PC-3 (cell line): ENCODE measurements at regions not wholly inside any gene's neighbourhood (a gene's known extent, or its start where the extent isn't known, plus 50 kb on each side); places are given as distances from the start of the nearest gene placed in this dataset.
A peak's percentile ranks its signal among the peaks of the same experiment; 100 is the strongest.

Source experiments
- ATAC-seq: fragments of 200-7000 bp; cut with Tn5 transposase; 2 replicates; pipeline ENCODE4 v1.9.1; 2020; ENCODE audit warnings: mild to moderate bottlenecking, moderate library complexity
- BruUV-seq: library from RNA; stranded (reverse); fragments of 400-500 nt; replicated peaks from 2 replicates; lab custom pipeline; 2021; lab: Mats Ljungman, UMichigan
- CTCF ChIA-PET: fragments of 300-600 bp; sonication (Branson Sonifier 250); formaldehyde crosslinking; loops from one replicate; lab custom pipeline; 2022; ENCODE audit warnings: antibody characterized with exemption; lab: Charles Lee
- POLR2A ChIA-PET: fragments of 300-600 bp; sonication (Branson Sonifier 250); formaldehyde crosslinking; loops from one replicate; lab custom pipeline; 2022; ENCODE audit warnings: antibody characterized with exemption; ENCODE audit not compliant: unreplicated experiment; lab: Charles Lee
- DNase-seq: peaks from one replicate; pipeline ENCODE4 v3.0.0-alpha.2; 2015
- H2AFZ ChIP-seq: fragments of 300-600 bp; sonication (generic); 2 replicates; pipeline ENCODE4 v1.6.0; 2016; ENCODE audit warnings: antibody characterized with exemption, low read length
- H3F3A ChIP-seq: fragments of 300-600 bp; sonication (generic); one replicate; pipeline ENCODE4 v1.6.0; 2017; ENCODE audit warnings: antibody characterized with exemption, low read length, control low read depth, mild to moderate bottlenecking; ENCODE audit not compliant: unreplicated experiment
- H3K27ac ChIP-seq: fragments of 300-600 bp; sonication (generic); 2 replicates; pipeline ENCODE4 v1.5.1; 2016; ENCODE audit warnings: mild to moderate bottlenecking, low read length
- H3K27me3 ChIP-seq: fragments of 300-600 bp; sonication (generic); 2 replicates; pipeline ENCODE4 v1.6.1; 2016; ENCODE audit warnings: low read length, mixed read lengths
- H3K36me3 ChIP-seq: fragments of 300-600 bp; sonication (generic); 2 replicates; pipeline ENCODE4 v1.6.1; 2016; ENCODE audit warnings: low read depth, mixed run types, low read length, mixed read lengths
- H3K4me1 ChIP-seq: fragments of 300-600 bp; sonication (generic); 2 replicates; pipeline ENCODE4 v1.5.1; 2016; ENCODE audit warnings: low read length; ENCODE audit not compliant: insufficient read depth
- H3K4me2 ChIP-seq: fragments of 300-600 bp; sonication (generic); 2 replicates; pipeline ENCODE4 v1.6.0; 2016; ENCODE audit warnings: low read length
- H3K4me3 ChIP-seq: fragments of 300-600 bp; sonication (generic); 2 replicates; pipeline ENCODE4 v1.5.1; 2016; ENCODE audit warnings: mild to moderate bottlenecking, low read length, mixed read lengths
- H3K79me2 ChIP-seq: fragments of 300-600 bp; sonication (generic); 2 replicates; pipeline ENCODE4 v1.6.1; 2017; ENCODE audit warnings: low read length, mixed read lengths
- H3K9ac ChIP-seq: fragments of 300-600 bp; sonication (generic); 2 replicates; pipeline ENCODE4 v1.6.0; 2016; ENCODE audit warnings: mild to moderate bottlenecking, low read length
- H3K9me2 ChIP-seq: fragments of 300-600 bp; sonication (generic); replicated peaks from 2 replicates; pipeline ENCODE4 v1.6.1; 2016; ENCODE audit warnings: mixed run types, low read length, mixed read lengths
- H3K9me3 ChIP-seq: fragments of 300-600 bp; sonication (generic); 2 replicates; pipeline ENCODE4 v1.6.1; 2016; ENCODE audit warnings: low read length, mixed read lengths
- H4K20me1 ChIP-seq: fragments of 300-600 bp; sonication (generic); 2 replicates; pipeline ENCODE4 v1.6.1; 2016; ENCODE audit warnings: low read length, mixed read lengths
- CTCF ChIP-seq: fragments of 300-600 bp; sonication (generic); conservative IDR thresholded peaks from 2 replicates; pipeline ENCODE4 v1.5.1; 2017; ENCODE audit warnings: antibody characterized with exemption, low read depth, mild to moderate bottlenecking, low read length
- EZH2 ChIP-seq: fragments of 300-600 bp; sonication (generic); IDR thresholded peaks from one replicate; pipeline ENCODE4 v1.6.1; 2017; ENCODE audit warnings: antibody characterized with exemption, mild to moderate bottlenecking, low read length; ENCODE audit not compliant: unreplicated experiment
- EZH2phosphoT487 ChIP-seq: fragments of 300-600 bp; sonication (generic); IDR thresholded peaks from 2 replicates; pipeline ENCODE4 v1.6.1; 2018; ENCODE audit warnings: mild to moderate bottlenecking, antibody characterized with exemption, low read length, borderline replicate concordance
- intact Hi-C: fragments of 100-400 bp; cut with micrococcal nuclease; formaldehyde crosslinking; loops from 2 replicates; pipeline ENCODE4 v1.9.0; 2023

DNA sequence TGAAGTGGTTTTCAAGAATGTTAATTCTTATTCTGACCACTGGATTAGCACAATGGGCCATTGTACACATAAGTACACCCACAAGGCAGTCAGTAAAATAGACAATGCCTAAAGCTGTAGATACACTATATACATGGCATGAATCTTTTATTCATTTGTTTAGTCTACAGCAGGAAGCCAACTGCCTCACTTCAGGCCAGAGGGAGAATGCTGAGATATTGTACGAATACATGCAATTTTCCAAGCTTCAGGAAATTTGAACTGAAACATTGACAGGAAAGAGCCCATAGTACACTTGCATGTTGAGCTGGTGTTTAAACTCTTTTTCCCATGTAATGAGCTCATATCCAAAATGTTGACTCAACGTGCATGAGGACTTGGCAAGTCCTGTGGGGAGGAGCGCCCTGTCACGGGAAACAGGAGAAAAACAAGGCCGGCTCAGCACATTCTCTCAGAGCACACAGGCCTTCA is 111.6 kb upstream of the CYP1B1 start:
- Histone ChIP-seq H3K9me3 (no peaks in the 10 kb centered on the region), H4K20me1 (no peaks in the 10 kb centered on the region), H3K4me2 (no peak overlapping the region), H3F3A (no peaks in the 10 kb centered on the region), H3K4me1 (peaks cover 23% of the 10 kb centered on the region), H3K36me3 (no peaks in the 10 kb centered on the region), H3K9ac (no peak overlapping the region), H3K4me3 (no peak overlapping the region), H3K27me3 (no peaks in the 10 kb centered on the region), H2AFZ (no peak overlapping the region), H3K9me2 (no peaks in the 10 kb centered on the region), H3K27ac (no peak overlapping the region), H3K79me2 (no peaks in the 10 kb centered on the region)
- CTCF ChIA-PET = no interaction called here
- POLR2A ChIA-PET = interaction anchor here (0.6 kb wide), 1 partner anchor 47 kb away, joined by 3 read pairs; no protein-coding TSS in a partner anchor
- ATAC-seq = no peak
- peak; percentile 23 for DNase-seq
- intact Hi-C loops = no loop called here
- TF ChIP-seq EZH2 (no peak), EZH2phosphoT487 (no peak), CTCF (no peak)
- no TSS peak for BruUV-seq

DNA sequence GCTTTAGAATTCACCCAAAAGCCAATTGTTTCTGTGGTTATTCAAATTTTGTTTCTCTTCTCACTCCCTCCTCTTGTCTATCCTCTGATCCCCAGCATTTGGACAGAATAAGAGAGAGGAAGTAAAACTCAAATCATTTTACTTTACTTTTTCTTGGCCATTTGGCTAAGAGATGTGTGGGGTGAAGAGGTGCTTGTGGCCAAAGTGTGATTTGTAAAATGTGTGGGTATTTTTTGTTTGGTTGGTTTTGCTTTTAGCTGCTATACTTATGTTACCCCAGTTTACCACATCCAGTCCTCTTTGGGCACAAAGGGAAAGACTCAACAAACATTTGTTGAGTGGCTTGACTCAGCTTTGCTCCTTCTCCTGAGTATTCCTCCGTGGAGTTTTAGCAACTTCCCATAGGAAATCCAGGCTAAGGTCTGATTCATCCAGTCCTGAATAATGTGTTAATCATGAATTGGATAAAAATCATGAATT is 109.1 kb upstream of the CYP1B1 start:
- BruUV-seq = no TSS peak
- Histone ChIP-seq H3K9me2 (no peaks in the 10 kb centered on the region), H3K4me2 (peak overlapping the region; percentile 5; the same call in 1 of the 2 replicates), H3K27ac (peak overlapping the region; percentile 42), H3K9me3 (no peaks in the 10 kb centered on the region), H3K27me3 (no peaks in the 10 kb centered on the region), H3K4me3 (no peak overlapping the region), H3K4me1 (peaks cover 14% of the 10 kb centered on the region), H3K79me2 (no peaks in the 10 kb centered on the region), H3K9ac (no peak overlapping the region), H2AFZ (no peak overlapping the region), H3K36me3 (no peaks in the 10 kb centered on the region), H3F3A (no peaks in the 10 kb centered on the region), H4K20me1 (no peaks in the 10 kb centered on the region)
- ChIA-PET POLR2A (no interaction called here), CTCF (no interaction called here)
- DNase-seq (peak; percentile 70), ATAC-seq (peak; percentile 40)
- TF ChIP-seq CTCF (no peak), EZH2phosphoT487 (no peak), EZH2 (no peak)
- intact Hi-C loops = no loop called here

DNA sequence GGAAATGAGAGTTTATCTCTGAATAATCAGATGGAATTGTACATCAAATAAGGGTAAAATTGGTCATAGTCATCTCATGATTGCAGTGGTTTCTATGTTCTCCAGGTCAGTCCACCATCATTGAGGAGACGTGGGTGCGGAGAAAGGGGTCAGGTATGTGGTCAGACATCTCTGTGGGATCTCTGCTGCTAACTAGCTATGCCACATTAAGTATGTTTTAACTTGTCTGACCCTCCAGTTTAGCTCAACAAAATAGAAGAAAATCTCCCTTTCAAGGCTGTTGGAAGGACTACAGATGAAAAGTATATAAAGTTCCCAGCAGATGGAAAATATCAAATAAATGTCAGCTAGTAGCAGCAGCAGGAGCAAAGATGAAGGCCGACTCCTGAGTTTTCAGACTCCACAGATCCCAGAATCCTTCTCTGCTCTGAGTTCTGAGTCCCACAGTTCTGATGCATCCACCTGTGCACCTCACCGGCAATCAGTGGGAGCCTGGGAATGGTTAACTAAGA is 106.6 kb upstream of the CYP1B1 start:
- no peaks in the 10 kb centered on the region for H3K79me2 ChIP-seq
- H3K9me2 ChIP-seq = no peaks in the 10 kb centered on the region
- no peaks in the 10 kb centered on the region for H3F3A ChIP-seq
- ChIA-PET CTCF (no interaction called here), POLR2A (interaction anchor here (0.5 kb wide), 1 partner anchor 106 kb away, joined by 8 read pairs; no protein-coding TSS in a partner anchor)
- intact Hi-C loops = no loop called here
- H3K9ac ChIP-seq = no peak overlapping the region
- DNase-seq (no peak), ATAC-seq (no peak)
- H3K27me3 ChIP-seq = no peaks in the 10 kb centered on the region
- no peaks in the 10 kb centered on the region for H3K36me3 ChIP-seq
- no peak for TF ChIP-seq CTCF
- no peak for TF ChIP-seq EZH2phosphoT487
- no peak for TF ChIP-seq EZH2
- H3K27ac ChIP-seq = no peak overlapping the region
- H4K20me1 ChIP-seq = no peaks in the 10 kb centered on the region
- H3K4me3 ChIP-seq = no peak overlapping the region
- no peak overlapping the region for H3K4me2 ChIP-seq
- BruUV-seq = no TSS peak
- no peaks in the 10 kb centered on the region for H3K9me3 ChIP-seq
- H3K4me1 ChIP-seq = peaks cover 14% of the 10 kb centered on the region
- no peak overlapping the region for H2AFZ ChIP-seq
